CD4-positive, CD25-positive, alpha-beta regulatory T cell (primary cell): ENCODE measurements at regions not wholly inside any gene's neighbourhood (a gene's known extent, or its start where the extent isn't known, plus 50 kb on each side); places are given as distances from the start of the nearest gene placed in this dataset.

Experiments
- ATAC-seq, 2 donors: fragments of 150-1000 bp; cut with Tn5 transposase; one replicate each; pipeline ENCODE4 v1.10.0; 2021; ENCODE audit warnings: low read depth in 2 of 2, moderate number of reproducible peaks in 2 of 2, moderate library complexity in 1 of 2
- DNase-seq, 3 donors: peaks; one replicate each; pipeline versions ENCODE4 v3.0.0 to v3.0.0-alpha.2; 2012 to 2022; ENCODE audit warnings: mixed read lengths in 1 of 3
- H3K27ac ChIP-seq: one replicate; pipeline ENCODE4 v1.7.0; 2013; ENCODE audit warnings: mild to moderate bottlenecking, low read length; ENCODE audit not compliant: insufficient read depth, poor library complexity, severe bottlenecking
- H3K27me3 ChIP-seq: one replicate; pipeline ENCODE4 v1.7.0; 2013; ENCODE audit warnings: low read length; ENCODE audit not compliant: control insufficient read depth, insufficient read depth
- H3K36me3 ChIP-seq: one replicate; pipeline ENCODE4 v1.7.0; 2013; ENCODE audit warnings: mild to moderate bottlenecking, low read length, moderate library complexity; ENCODE audit not compliant: control insufficient read depth, insufficient read depth
- H3K4me1 ChIP-seq: 2 replicates; pipeline ENCODE4 v1.7.0; 2013; ENCODE audit warnings: mild to moderate bottlenecking, low read length; ENCODE audit not compliant: insufficient read depth, control insufficient read depth, poor library complexity, severe bottlenecking
- H3K4me3 ChIP-seq: one replicate; pipeline ENCODE4 v1.7.0; 2013; ENCODE audit warnings: low read depth, mild to moderate bottlenecking, low read length, moderate library complexity
- H3K9me3 ChIP-seq, 2 experiments: 1 replicate in 1 of 2; 2 replicates in 1 of 2; pipeline ENCODE4 v1.7.0; 2013; ENCODE audit warnings: low read length in 2 of 2, mild to moderate bottlenecking in 1 of 2, moderate library complexity in 1 of 2; ENCODE audit not compliant: control insufficient read depth in 2 of 2
- H3K27ac Mint-ChIP-seq, 3 donors: one replicate each; pipeline ENCODE4 v1.8.0; 2020 to 2022; ENCODE audit warnings: mild to moderate bottlenecking in 3 of 3, mixed read lengths in 3 of 3, moderate library complexity in 2 of 3
- H3K27me3 Mint-ChIP-seq: one replicate; pipeline ENCODE4 v1.8.0; 2022; ENCODE audit warnings: mild to moderate bottlenecking, mixed read lengths
- H3K36me3 Mint-ChIP-seq: one replicate; pipeline ENCODE4 v1.8.0; 2020; ENCODE audit warnings: mixed read lengths
- H3K4me1 Mint-ChIP-seq, 4 donors: one replicate each; pipeline ENCODE4 v1.8.0; 2020 to 2022; ENCODE audit warnings: mixed read lengths in 4 of 4, mild to moderate bottlenecking in 1 of 4
- H3K4me3 Mint-ChIP-seq, 4 donors: one replicate each; pipeline ENCODE4 v1.8.0; 2020 to 2022; ENCODE audit warnings: mild to moderate bottlenecking in 4 of 4, mixed read lengths in 4 of 4, moderate library complexity in 3 of 4
- H3K9me3 Mint-ChIP-seq, 7 donors: one replicate each; pipeline ENCODE4 v1.8.0; 2020 to 2022; ENCODE audit warnings: mixed read lengths in 7 of 7, mild to moderate bottlenecking in 3 of 7, moderate library complexity in 2 of 7

DNA sequence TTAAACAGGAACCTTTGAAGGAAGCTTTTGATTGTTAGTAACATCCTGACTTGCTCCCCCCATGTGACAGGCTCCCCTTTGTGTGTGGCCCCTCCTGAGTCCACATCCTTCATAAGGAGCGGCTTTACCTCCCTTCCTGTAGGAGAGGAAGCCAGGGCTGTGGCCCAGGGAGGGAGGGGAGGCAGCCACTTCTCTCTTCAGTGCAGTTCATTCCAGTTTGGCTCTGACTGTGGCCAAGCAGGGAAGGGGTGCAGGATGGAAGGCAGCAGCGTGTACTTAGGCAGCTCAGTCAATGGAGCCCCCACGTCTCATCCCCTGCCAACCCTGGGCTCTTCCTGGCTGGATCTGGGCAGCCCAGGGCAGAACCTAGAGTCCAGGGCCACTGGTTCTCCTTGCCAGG lies 295.2 kb downstream of the QKI start:
- Histone ChIP-seq H3K27ac (no peak overlapping the region), H3K4me1 (no peaks in the 10 kb centered on the region), H3K27me3 (no peaks in the 10 kb centered on the region), H3K36me3 (no peaks in the 10 kb centered on the region), H3K9me3 (no peaks in the 10 kb centered on the region), H3K4me3 (no peak overlapping the region)
- no peak for DNase-seq
- Mint-ChIP-seq H3K4me3 (no peak overlapping the region), H3K27ac (no peak overlapping the region), H3K27me3 (peaks cover 3% of the 10 kb centered on the region), H3K4me1 (peaks cover 0 to 5% (median 1%) of the 10 kb centered on the region in 4 donors), H3K9me3 (no peaks in the 10 kb centered on the region), H3K36me3 (no peaks in the 10 kb centered on the region)
- ATAC-seq = no peak

DNA sequence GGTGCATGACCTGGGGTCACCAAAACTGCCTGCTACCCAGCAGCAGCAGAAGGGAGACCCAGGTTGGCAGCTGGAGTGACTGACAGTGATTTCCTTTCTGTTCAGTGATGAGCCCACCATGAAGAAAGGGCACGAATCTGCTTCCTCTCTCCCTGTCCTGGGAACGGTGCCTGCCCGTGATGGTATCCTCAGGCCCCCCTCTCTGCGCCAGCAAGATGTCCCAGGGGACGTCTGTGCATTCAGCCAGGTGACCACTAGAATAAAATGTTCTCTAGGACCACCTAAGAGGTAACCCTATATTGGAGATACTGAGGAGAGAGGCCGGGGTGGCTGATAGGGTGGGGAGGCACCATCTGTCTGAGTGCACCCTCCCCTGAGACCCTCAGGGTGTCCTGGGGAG lies 294.7 kb downstream of the QKI start:
- Histone ChIP-seq H3K9me3 (no peaks in the 10 kb centered on the region), H3K27me3 (no peaks in the 10 kb centered on the region), H3K4me1 (no peaks in the 10 kb centered on the region), H3K36me3 (no peaks in the 10 kb centered on the region), H3K27ac (no peak overlapping the region), H3K4me3 (no peak overlapping the region)
- no peaks in the 10 kb centered on the region for H3K9me3 Mint-ChIP-seq
- no peak overlapping the region for H3K4me3 Mint-ChIP-seq
- DNase-seq (no peak), ATAC-seq (no peak)
- H3K27me3 Mint-ChIP-seq = no peaks in the 10 kb centered on the region
- no peak overlapping the region for H3K27ac Mint-ChIP-seq
- peaks cover 0 to 5% (median 1%) of the 10 kb centered on the region in 4 donors for H3K4me1 Mint-ChIP-seq
- no peaks in the 10 kb centered on the region for H3K36me3 Mint-ChIP-seq

DNA sequence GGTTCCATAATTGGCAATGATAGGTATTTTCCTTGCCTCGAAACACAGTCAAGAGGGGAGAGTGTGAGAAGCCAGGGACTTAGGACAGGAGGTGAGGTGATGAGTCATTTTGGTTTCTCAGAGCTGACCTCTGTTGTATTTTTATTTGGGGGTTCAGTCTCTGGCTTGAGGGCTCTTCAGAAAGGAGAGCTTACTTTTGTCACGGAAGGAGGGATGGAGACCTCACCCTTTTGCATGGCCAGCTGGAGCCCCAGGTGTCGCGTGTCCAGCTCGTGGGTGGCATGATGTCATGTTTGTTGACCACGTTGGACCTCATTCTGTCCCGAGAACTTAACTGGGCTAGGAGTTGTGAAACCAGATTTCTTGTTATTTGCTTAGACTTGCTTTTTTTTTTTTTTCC lies 293.9 kb downstream of the QKI start:
- ATAC-seq (no peak), DNase-seq (no peak)
- Mint-ChIP-seq H3K4me3 (no peak overlapping the region), H3K27me3 (no peaks in the 10 kb centered on the region), H3K27ac (no peak overlapping the region), H3K4me1 (peaks cover 0 to 5% (median 1%) of the 10 kb centered on the region in 4 donors), H3K36me3 (no peaks in the 10 kb centered on the region), H3K9me3 (no peaks in the 10 kb centered on the region)
- Histone ChIP-seq H3K27ac (no peak overlapping the region), H3K27me3 (no peaks in the 10 kb centered on the region), H3K4me1 (no peaks in the 10 kb centered on the region), H3K4me3 (no peak overlapping the region), H3K36me3 (no peaks in the 10 kb centered on the region), H3K9me3 (no peaks in the 10 kb centered on the region)

DNA sequence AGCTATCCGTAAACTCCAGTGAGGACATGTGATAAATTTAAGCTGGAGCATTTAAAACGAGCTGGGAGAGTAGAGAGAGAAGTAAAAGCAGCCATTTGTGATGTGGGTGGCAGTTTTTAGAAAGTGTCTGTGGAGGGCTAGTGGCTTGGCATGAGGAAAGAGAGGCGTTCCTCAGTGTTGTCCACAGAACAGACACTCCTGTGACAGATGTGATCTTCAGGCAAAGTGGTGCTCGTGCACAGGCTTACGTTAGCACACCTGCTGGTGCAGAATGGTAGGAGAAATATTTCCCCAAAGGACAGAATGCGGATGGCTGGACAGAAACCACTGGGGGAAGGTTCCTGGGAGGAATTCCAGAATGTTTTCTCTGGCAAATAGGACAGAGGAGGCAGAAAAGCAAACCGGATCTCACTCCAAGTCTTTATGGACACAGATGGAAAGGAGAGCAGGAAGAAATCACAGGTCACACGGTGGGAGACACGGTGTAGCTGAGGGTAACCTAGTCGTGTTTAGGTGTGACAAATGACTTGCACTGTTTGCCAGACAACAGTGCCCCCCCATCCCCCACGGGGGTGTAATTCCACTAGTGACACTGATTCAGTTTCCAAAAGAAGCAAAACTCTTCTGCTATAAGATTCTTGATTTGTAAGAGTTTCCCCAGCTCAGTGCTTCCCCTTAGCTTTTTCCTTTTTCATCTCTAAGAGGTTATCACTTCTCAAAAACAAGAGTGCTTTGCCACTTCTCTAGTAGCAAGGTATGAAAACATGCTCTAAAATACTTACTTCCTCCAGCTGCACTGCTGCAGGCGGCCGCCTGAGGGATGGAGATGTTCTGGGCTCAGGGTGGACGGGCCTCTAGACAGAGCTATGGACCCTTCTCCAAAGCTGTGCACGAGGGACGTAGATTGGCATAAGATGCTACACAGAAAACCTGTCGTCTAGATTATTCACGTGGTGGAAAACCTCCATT lies 293.2 kb downstream of the QKI start:
- Histone ChIP-seq H3K4me1 (no peaks in the 10 kb centered on the region), H3K27ac (no peak overlapping the region), H3K36me3 (no peaks in the 10 kb centered on the region), H3K27me3 (no peaks in the 10 kb centered on the region), H3K4me3 (no peak overlapping the region), H3K9me3 (no peaks in the 10 kb centered on the region)
- no peak for DNase-seq
- peaks cover 0 to 5% (median 1%) of the 10 kb centered on the region in 4 donors for H3K4me1 Mint-ChIP-seq
- no peaks in the 10 kb centered on the region for H3K36me3 Mint-ChIP-seq
- H3K4me3 Mint-ChIP-seq = no peak overlapping the region
- no peaks in the 10 kb centered on the region for H3K27me3 Mint-ChIP-seq
- ATAC-seq = no peak
- H3K9me3 Mint-ChIP-seq = no peaks in the 10 kb centered on the region
- no peak overlapping the region for H3K27ac Mint-ChIP-seq

DNA sequence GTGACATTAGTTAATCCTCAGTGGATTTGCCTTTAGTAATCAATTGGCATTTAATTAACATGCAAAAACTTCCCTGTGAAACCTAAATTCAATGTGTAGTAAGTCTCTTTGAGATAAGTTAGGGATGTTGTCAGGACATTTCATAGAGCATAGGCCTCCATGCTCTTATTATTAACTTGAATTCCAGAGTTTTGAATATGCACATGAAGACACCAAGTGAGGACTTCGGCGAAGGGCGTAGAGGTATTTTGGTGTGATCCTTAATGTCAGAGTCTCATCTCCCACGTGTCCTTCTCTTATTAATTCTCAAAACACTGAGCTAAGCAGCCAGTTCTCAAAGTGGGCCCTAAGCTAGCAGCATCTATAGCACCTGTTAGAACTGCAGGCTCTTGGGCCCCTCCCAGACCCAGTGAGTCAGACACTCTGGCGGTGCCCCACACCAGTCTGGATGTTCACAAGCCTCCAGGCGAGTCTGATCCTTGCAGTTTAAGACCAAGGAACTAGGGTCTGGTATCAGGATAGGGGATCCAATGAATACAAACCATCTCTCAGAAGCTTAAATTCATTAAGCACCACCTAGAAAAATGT lies 292.1 kb downstream of the QKI start:
- Histone ChIP-seq H3K9me3 (no peaks in the 10 kb centered on the region), H3K4me3 (no peak overlapping the region), H3K27me3 (no peaks in the 10 kb centered on the region), H3K4me1 (no peaks in the 10 kb centered on the region), H3K27ac (no peak overlapping the region), H3K36me3 (no peaks in the 10 kb centered on the region)
- H3K36me3 Mint-ChIP-seq = no peaks in the 10 kb centered on the region
- ATAC-seq (no peak), DNase-seq (no peak)
- H3K27me3 Mint-ChIP-seq = no peaks in the 10 kb centered on the region
- H3K9me3 Mint-ChIP-seq = no peaks in the 10 kb centered on the region
- no peak overlapping the region for H3K27ac Mint-ChIP-seq
- H3K4me1 Mint-ChIP-seq = peaks cover 0 to 5% (median 0%) of the 10 kb centered on the region in 4 donors
- H3K4me3 Mint-ChIP-seq = no peak overlapping the region

DNA sequence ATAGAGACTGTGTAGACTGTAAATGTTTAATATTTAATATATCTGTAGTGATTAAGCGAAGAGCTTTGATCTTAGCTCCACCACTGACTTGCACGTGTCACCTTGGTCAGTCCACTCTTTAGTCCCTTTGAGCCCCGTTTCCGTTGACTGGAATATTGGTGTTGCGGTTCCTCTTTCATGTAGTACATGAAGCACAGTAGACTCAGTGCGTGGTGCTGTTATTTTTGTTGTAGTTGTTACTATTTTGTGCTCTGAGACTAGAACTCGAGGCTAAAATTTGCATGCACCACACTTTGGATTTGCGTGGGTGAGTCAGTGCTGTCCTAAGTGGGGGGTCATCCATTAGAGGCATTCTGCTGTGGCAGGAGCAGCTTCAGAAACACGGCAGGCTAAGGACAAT lies 291.4 kb downstream of the QKI start:
- H3K9me3 Mint-ChIP-seq = no peaks in the 10 kb centered on the region
- DNase-seq = no peak
- H3K36me3 Mint-ChIP-seq = no peaks in the 10 kb centered on the region

DNA sequence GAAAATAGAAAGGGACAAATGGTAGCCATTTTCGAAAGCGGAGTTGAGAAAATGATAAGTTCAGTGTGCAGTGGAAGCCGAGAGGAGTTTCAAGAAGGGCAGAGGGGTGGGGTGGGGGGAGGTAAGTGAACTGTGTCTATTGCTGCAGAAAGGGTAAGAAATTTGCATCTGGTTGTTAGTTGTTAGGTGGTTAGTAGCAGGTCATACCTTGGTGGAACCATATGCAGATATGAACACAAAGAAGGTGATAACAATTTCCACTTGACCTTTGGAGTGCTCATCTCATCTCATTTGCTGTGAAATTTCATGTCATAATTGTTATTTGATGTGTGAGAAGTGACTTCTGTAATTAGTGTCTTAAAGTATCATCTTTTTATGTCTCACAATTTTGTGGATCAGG lies 288.2 kb downstream of the QKI start:
- Mint-ChIP-seq H3K36me3 (no peaks in the 10 kb centered on the region), H3K4me3 (no peak overlapping the region), H3K4me1 (peaks cover 0 to 3% (median 0%) of the 10 kb centered on the region in 4 donors), H3K9me3 (no peaks in the 10 kb centered on the region), H3K27me3 (no peaks in the 10 kb centered on the region), H3K27ac (no peak overlapping the region)
- DNase-seq (no peak), ATAC-seq (no peak)
- no peaks in the 10 kb centered on the region for H3K9me3 ChIP-seq
- no peaks in the 10 kb centered on the region for H3K36me3 ChIP-seq
- H3K4me1 ChIP-seq = no peaks in the 10 kb centered on the region
- no peaks in the 10 kb centered on the region for H3K27me3 ChIP-seq
- H3K27ac ChIP-seq = no peak overlapping the region
- H3K4me3 ChIP-seq = no peak overlapping the region

More for the DNA sequence above, 291.4 kb downstream of the QKI start:
- Mint-ChIP-seq H3K27ac (no peak overlapping the region), H3K27me3 (no peaks in the 10 kb centered on the region), H3K4me3 (no peak overlapping the region), H3K4me1 (peaks cover 0 to 3% (median 0%) of the 10 kb centered on the region in 4 donors)
- Histone ChIP-seq H3K27me3 (no peaks in the 10 kb centered on the region), H3K4me1 (no peaks in the 10 kb centered on the region), H3K36me3 (no peaks in the 10 kb centered on the region), H3K27ac (no peak overlapping the region), H3K4me3 (no peak overlapping the region), H3K9me3 (no peaks in the 10 kb centered on the region)
- ATAC-seq = peak in 1 of 2 donors; percentile 18
